ENCODE measurements at regions not wholly inside any gene's neighbourhood (a gene's known extent, or its start where the extent isn't known, plus 50 kb on each side); places are given as distances from the start of the nearest gene placed in this dataset.
"Not testable (repeated sequence)": the region's sequence is repeated elsewhere in the genome, so short reads cannot be mapped to it uniquely, and the experiment has no call there.

- no peak for DNase-seq
Observed at GRCh38 chr22:27073601-27074425, 416.4 kb downstream of the MIAT start.

GRCh38 chr22:27075028-27075678 lies 417.8 kb downstream of the MIAT start:
- DNase-seq, result no peak

DNA sequence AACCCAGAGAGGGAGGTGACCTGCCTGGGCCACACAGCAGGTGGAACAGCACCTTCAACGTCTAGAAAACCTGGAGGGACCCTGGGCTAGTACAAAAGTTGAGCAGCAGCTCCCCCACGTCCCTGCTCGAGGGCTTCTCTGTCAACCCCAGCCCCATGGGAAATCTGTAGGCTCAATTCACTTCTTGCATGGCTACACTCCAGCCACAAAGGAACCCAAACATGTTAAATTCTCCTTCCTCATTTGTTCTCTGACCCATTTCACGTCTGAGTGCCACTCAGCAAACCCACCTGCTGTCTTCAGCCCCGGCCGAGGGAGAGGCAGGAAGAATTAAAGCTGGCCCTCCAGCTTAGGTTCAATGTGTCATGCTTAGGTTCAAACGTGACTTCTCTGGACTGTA lies 418.5 kb downstream of the MIAT start:
- no peak for DNase-seq

DNA sequence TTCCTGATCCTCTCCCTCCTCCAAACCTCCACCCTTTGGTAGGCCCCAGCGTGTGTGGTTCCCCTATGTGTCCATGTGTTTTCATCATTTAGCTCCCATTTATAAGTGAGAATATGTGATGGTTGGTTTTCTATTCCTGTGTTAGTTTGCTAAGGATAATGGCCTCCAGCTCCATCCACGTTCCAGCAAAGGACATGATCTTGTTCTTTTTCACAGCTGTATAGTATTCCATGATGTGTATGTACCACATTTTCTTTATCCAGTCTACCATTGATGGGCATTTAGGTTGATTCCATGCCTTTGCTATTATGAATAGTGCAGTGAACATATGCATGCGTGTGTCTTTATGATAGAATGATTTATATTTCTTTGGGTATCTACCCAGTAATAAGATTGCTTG lies 420.7 kb downstream of the MIAT start:
- not testable (repeated sequence) for DNase-seq

DNA sequence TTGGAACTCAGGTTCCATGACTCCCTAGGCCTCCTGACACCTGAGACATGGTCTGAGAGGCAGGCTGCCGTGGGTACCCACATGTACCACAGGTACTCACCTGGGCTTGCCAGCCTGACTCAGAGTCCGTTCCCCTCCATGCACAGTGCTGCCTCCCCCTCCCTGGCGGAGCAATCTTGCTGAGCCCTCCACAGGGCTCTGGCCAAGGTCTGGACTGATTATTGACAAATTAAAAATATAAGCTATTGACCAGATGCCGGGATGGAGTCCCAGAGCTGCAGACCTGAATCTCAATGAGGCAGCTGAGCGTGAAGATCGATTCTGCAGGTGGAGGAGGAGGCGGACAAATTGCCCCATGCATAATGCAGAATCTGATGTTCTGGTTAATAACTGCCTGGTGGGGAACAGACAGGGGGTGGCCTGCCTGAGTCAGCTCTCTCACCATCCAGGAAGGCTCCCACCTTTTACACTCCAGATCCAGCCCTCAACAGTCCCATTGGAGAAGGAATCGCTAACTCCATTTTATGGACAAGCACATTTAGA lies 422.7 kb downstream of the MIAT start:
- DNase-seq, result no peak

GRCh38 chr22:27080863-27081262 lies 423.5 kb downstream of the MIAT start:
- no peak for DNase-seq

DNA sequence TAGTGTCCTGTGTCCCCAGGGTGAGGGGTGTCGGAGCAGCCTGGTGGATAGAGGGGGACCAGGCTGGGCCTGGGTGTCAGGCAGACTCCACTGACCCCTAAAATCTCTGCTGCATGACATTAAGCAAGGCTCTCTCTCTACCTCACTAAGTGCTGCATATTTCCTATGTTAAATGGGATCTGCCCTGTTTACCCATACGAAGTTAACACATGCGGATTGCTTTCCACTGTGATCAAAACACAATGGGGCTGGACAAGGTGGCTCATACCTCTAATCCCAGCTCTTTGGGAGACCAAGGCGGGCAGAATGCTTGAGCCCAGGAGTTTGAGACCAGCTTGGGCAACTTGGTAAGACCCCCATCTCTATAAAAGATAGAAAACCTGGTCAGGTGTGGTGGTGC lies 426.2 kb downstream of the MIAT start:
- DNase-seq, result no peak

GRCh38 chr22:27084130-27084529 lies 426.7 kb downstream of the MIAT start:
- DNase-seq, result no peak

GRCh38 chr22:27086080-27087044 lies 429.0 kb downstream of the MIAT start:
- DNase-seq, result no peak

GRCh38 chr22:27087051-27087450 lies 429.7 kb downstream of the MIAT start:
- DNase-seq, result no peak

- DNase-seq, result no peak
Observed at GRCh38 chr22:27088026-27088425, 430.6 kb downstream of the MIAT start.

GRCh38 chr22:27089264-27089663 lies 431.9 kb downstream of the MIAT start:
- no peak for DNase-seq

DNA sequence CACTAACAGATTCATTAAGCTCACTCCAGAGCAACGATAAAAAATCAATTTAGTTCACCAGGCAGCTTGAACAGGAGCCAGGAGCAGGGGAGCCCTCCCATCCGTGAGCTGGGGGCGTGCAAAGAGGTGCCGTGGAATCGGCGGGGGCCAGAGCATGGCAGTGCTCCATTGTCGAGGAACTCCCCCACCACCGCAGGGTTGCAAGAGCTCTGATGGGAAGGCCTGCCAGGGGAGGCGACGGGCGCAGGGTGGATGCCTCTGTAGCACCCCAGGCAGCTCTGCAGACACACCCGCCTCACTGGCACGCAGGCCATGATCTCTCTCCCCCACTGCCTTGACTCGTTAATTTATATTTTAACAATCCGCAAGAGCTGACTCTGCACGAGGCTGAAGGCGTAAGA lies 433.2 kb downstream of the MIAT start:
- DNase-seq, result no peak

- no peak for DNase-seq
Observed at GRCh38 chr22:27093422-27093821, 436.0 kb downstream of the MIAT start.

DNA sequence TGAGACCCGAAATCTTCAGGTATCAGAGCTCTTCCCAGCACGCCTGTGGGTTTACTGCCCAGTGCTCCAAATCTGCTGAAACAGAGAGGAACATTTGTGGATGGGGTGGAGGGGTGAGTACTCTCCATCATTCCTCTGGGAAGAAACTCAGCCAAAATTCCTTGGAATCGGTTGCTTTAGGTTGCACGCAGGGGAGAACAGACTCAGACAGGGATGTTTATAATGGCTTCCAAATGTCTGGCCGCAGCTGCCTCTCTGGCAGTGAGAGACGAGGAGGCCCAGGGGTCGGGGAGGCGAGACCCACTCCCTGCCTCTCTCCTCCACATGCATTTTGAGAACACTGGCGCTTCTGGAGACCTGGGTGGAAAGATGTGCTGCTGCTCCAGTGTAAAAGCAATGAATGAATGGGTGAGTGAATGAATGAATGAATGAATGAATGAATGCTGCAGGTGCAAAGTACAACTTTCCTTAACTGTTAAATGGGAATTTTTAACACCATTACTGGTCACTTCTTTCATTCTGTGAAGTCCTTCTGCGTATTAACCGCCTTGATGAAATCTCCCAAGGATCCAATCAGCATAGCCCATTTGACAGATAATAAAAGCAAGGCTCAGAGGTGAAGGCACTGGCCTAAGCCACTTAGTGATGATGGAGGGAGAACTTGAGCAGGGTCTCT lies 437.4 kb downstream of the MIAT start:
- no peak for DNase-seq

GRCh38 chr22:27097506-27097905 lies 440.1 kb downstream of the MIAT start:
- no peak for DNase-seq

DNA sequence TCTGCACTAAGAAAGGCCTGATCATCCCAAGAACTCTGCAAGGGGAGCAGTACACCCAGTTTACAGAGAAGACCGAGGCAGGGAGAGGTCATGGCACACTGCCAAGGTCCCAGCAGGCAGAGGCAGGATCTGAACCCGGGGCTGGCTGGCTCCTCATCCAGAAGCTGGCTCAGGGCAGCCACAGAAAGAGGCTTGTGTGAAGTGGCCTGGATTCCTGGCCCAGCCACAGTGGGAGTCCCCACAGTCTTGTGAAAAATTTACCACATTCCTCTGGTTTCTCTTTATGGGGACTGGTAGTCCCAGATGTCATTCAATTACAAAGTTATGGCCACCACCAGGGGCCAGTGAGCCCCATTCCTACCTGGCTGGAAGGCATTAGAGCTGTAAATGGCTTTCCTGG lies 440.5 kb downstream of the MIAT start:
- DNase-seq, result no peak

DNA sequence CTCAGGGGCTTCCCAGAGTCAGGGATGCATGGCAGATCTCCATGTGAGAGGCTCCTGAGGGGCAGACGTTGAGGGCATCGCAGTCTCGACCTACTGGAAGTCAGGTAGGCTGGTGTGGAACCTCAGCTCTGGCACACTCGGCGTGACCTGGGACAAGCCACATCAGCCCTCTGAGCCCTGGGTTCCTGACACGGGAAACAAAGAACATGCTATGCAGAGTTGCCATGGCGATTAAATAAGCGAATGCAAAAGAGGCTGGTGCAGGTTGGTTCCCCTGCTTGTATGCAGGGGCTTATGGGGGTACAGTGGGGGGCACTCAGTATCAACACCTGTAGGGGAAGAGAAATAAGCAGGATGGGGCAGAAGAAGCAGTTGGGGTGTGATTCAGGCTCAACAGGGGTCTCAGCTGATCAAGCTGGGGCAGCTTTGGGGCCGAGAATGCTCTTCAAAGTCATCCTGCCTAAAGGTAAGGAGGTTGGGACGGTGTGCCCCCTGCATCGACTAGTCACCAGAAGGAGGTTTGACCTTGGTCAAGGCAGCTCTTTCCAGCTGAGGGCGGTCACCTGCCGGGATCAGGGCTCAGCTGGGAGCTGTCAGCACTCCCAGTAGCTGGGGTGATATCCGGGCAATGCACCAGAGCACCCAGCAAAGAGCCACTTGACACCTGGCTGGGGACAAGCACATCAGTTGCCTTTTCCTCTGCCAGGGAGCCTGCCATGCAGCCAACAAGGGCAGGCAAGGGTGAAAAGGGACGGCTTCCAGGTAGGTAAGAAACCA lies 442.7 kb downstream of the MIAT start:
- no peak for DNase-seq

DNA sequence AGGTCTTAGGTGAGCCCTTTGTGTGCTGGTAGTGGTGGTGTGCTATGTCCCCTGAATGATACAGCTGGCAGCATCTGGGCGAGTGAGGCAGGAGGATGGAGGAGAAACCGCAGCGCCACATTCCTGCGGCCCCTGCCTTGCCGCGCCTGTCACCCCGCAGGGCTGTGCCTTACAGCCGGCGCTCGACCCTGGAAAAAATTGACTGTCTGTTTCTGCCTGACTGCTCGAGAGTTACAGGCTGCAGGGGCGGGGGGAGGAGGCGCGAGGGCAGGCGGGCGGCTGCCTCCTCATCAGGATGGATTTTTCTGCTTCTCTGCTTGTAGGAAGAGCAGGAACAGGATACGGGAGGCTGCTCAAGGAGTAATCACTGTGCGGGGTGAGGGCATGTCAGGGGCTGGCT lies 443.4 kb downstream of the MIAT start:
- DNase-seq, result no peak

- no peak for DNase-seq
Observed at GRCh38 chr22:27101288-27101687, 443.9 kb downstream of the MIAT start.

- DNase-seq, result no peak
Observed at GRCh38 chr22:27104449-27104848, 447.1 kb downstream of the MIAT start.
